ENCODE measurements at regions not wholly inside any gene's neighbourhood (a gene's known extent, or its start where the extent isn't known, plus 50 kb on each side); places are given as distances from the start of the nearest gene placed in this dataset.
"Not testable (repeated sequence)": the region's sequence is repeated elsewhere in the genome, so short reads cannot be mapped to it uniquely, and the experiment has no call there.

- H3K9me3 ChIP-seq (replicated peaks; ENCODE audit: control insufficient read depth, low read depth, low read length): no peaks in the 10 kb centered on the region
- no peak overlapping the region for H3K4me3 ChIP-seq (ENCODE audit: low read length)
- 50% methylated on average over 4 of the region's 5 CpGs for WGBS (ENCODE audit: insufficient coverage)
- no peaks in the 10 kb centered on the region for H3K36me3 ChIP-seq (ENCODE audit: control insufficient read depth, insufficient read depth, low read length)
- DNase-seq: no peak
- no peaks in the 10 kb centered on the region for H3K27me3 ChIP-seq (ENCODE audit: control insufficient read depth, insufficient read depth, low read length)
- H3K27ac ChIP-seq (ENCODE audit: low read length): no peak overlapping the region
- H3K4me1 ChIP-seq (ENCODE audit: control insufficient read depth, insufficient read depth, low read length): no peaks in the 10 kb centered on the region
These were observed 119.9 kb downstream of the ASMT start for GRCh38 chrX:1734806-1735205.

GRCh38 chrX:1741816-1742394 is 127.0 kb downstream of the ASMT start:
- DNase-seq: no peak
- no peaks in the 10 kb centered on the region for H3K4me1 ChIP-seq (ENCODE audit: control insufficient read depth, insufficient read depth, low read length)
- no peaks in the 10 kb centered on the region for H3K9me3 ChIP-seq (replicated peaks; ENCODE audit: control insufficient read depth, low read depth, low read length)
- no peaks in the 10 kb centered on the region for H3K27me3 ChIP-seq (ENCODE audit: control insufficient read depth, insufficient read depth, low read length)
- no peaks in the 10 kb centered on the region for H3K36me3 ChIP-seq (ENCODE audit: control insufficient read depth, insufficient read depth, low read length)
- H3K4me3 ChIP-seq (ENCODE audit: low read length): no peak overlapping the region
- H3K27ac ChIP-seq (ENCODE audit: low read length): no peak overlapping the region
- WGBS (ENCODE audit: insufficient coverage): 80% methylated on average over 3 of the region's 11 CpGs

- no peaks in the 10 kb centered on the region for H3K4me1 ChIP-seq (ENCODE audit: control insufficient read depth, insufficient read depth, low read length)
- H3K27me3 ChIP-seq (ENCODE audit: control insufficient read depth, insufficient read depth, low read length): no peaks in the 10 kb centered on the region
- no peak for DNase-seq
- no peak overlapping the region for H3K27ac ChIP-seq (ENCODE audit: low read length)
- no peaks in the 10 kb centered on the region for H3K9me3 ChIP-seq (replicated peaks; ENCODE audit: control insufficient read depth, low read depth, low read length)
- no peaks in the 10 kb centered on the region for H3K36me3 ChIP-seq (ENCODE audit: control insufficient read depth, insufficient read depth, low read length)
- H3K4me3 ChIP-seq (ENCODE audit: low read length): no peak overlapping the region
- WGBS (ENCODE audit: insufficient coverage): no CpG with 5 or more reads among the region's 4 CpGs
These were observed 128.2 kb downstream of the ASMT start for GRCh38 chrX:1743105-1743504.

GRCh38 chrX:1743663-1744062 is 128.8 kb downstream of the ASMT start:
- H3K36me3 ChIP-seq (ENCODE audit: control insufficient read depth, insufficient read depth, low read length): no peaks in the 10 kb centered on the region
- H3K4me3 ChIP-seq (ENCODE audit: low read length): no peak overlapping the region
- no peak overlapping the region for H3K27ac ChIP-seq (ENCODE audit: low read length)
- H3K9me3 ChIP-seq (replicated peaks; ENCODE audit: control insufficient read depth, low read depth, low read length): peaks cover 2% of the 10 kb centered on the region
- no peaks in the 10 kb centered on the region for H3K4me1 ChIP-seq (ENCODE audit: control insufficient read depth, insufficient read depth, low read length)
- WGBS (ENCODE audit: insufficient coverage): 29% methylated on average over 1 of the region's 2 CpGs
- no peaks in the 10 kb centered on the region for H3K27me3 ChIP-seq (ENCODE audit: control insufficient read depth, insufficient read depth, low read length)
- peak; percentile 4 for DNase-seq

- no peak overlapping the region for H3K4me3 ChIP-seq (ENCODE audit: low read length)
- no CpG with 5 or more reads among the region's 3 CpGs for WGBS (ENCODE audit: insufficient coverage)
- peaks cover 2% of the 10 kb centered on the region for H3K9me3 ChIP-seq (replicated peaks; ENCODE audit: control insufficient read depth, low read depth, low read length)
- H3K36me3 ChIP-seq (ENCODE audit: control insufficient read depth, insufficient read depth, low read length): no peaks in the 10 kb centered on the region
- H3K27me3 ChIP-seq (ENCODE audit: control insufficient read depth, insufficient read depth, low read length): no peaks in the 10 kb centered on the region
- DNase-seq: no peak
- H3K4me1 ChIP-seq (ENCODE audit: control insufficient read depth, insufficient read depth, low read length): no peaks in the 10 kb centered on the region
- no peak overlapping the region for H3K27ac ChIP-seq (ENCODE audit: low read length)
These were observed 133.5 kb downstream of the ASMT start for GRCh38 chrX:1748408-1748807.

GRCh38 chrX:1749499-1749898 is 134.6 kb downstream of the ASMT start:
- Histone ChIP-seq H3K9me3 (replicated peaks; ENCODE audit: control insufficient read depth, low read depth, low read length) (peaks cover 2% of the 10 kb centered on the region), H3K4me1 (ENCODE audit: control insufficient read depth, insufficient read depth, low read length) (no peaks in the 10 kb centered on the region), H3K27me3 (ENCODE audit: control insufficient read depth, insufficient read depth, low read length) (no peaks in the 10 kb centered on the region), H3K4me3 (ENCODE audit: low read length) (no peak overlapping the region), H3K27ac (ENCODE audit: low read length) (no peak overlapping the region), H3K36me3 (ENCODE audit: control insufficient read depth, insufficient read depth, low read length) (no peaks in the 10 kb centered on the region)
- WGBS (ENCODE audit: insufficient coverage): 78% methylated on average over 4 of the region's 7 CpGs
- DNase-seq: no peak

- Histone ChIP-seq H3K27me3 (ENCODE audit: control insufficient read depth, insufficient read depth, low read length) (no peaks in the 10 kb centered on the region), H3K36me3 (ENCODE audit: control insufficient read depth, insufficient read depth, low read length) (no peaks in the 10 kb centered on the region), H3K27ac (ENCODE audit: low read length) (no peak overlapping the region), H3K4me1 (ENCODE audit: control insufficient read depth, insufficient read depth, low read length) (no peaks in the 10 kb centered on the region), H3K4me3 (ENCODE audit: low read length) (no peak overlapping the region), H3K9me3 (replicated peaks; ENCODE audit: control insufficient read depth, low read depth, low read length) (peaks cover 2% of the 10 kb centered on the region)
- no peak for DNase-seq
- WGBS (ENCODE audit: insufficient coverage): 29% methylated on average over 5 of the region's 5 CpGs
These were observed 135.4 kb downstream of the ASMT start for GRCh38 chrX:1750267-1750666.

GRCh38 chrX:1751781-1752180 is 136.9 kb downstream of the ASMT start:
- no peak overlapping the region for H3K27ac ChIP-seq (ENCODE audit: low read length)
- H3K9me3 ChIP-seq (replicated peaks; ENCODE audit: control insufficient read depth, low read depth, low read length): peaks cover 2% of the 10 kb centered on the region
- H3K4me1 ChIP-seq (ENCODE audit: control insufficient read depth, insufficient read depth, low read length): no peaks in the 10 kb centered on the region
- H3K4me3 ChIP-seq (ENCODE audit: low read length): no peak overlapping the region
- DNase-seq: no peak
- H3K36me3 ChIP-seq (ENCODE audit: control insufficient read depth, insufficient read depth, low read length): no peaks in the 10 kb centered on the region
- no peaks in the 10 kb centered on the region for H3K27me3 ChIP-seq (ENCODE audit: control insufficient read depth, insufficient read depth, low read length)
- no CpG with 5 or more reads among the region's 5 CpGs for WGBS (ENCODE audit: insufficient coverage)

GRCh38 chrX:1752799-1753198 is 137.9 kb downstream of the ASMT start:
- H3K36me3 ChIP-seq (ENCODE audit: control insufficient read depth, insufficient read depth, low read length); H3K27me3 ChIP-seq (ENCODE audit: control insufficient read depth, insufficient read depth, low read length); DNase-seq; H3K4me1 ChIP-seq (ENCODE audit: control insufficient read depth, insufficient read depth, low read length); H3K4me3 ChIP-seq (ENCODE audit: low read length); H3K9me3 ChIP-seq (replicated peaks; ENCODE audit: control insufficient read depth, low read depth, low read length); H3K27ac ChIP-seq (ENCODE audit: low read length): not testable (repeated sequence)

- Histone ChIP-seq H3K9me3 (replicated peaks; ENCODE audit: control insufficient read depth, low read depth, low read length) (no peaks in the 10 kb centered on the region), H3K4me1 (ENCODE audit: control insufficient read depth, insufficient read depth, low read length) (no peaks in the 10 kb centered on the region), H3K27ac (ENCODE audit: low read length) (no peak overlapping the region), H3K36me3 (ENCODE audit: control insufficient read depth, insufficient read depth, low read length) (no peaks in the 10 kb centered on the region), H3K27me3 (ENCODE audit: control insufficient read depth, insufficient read depth, low read length) (no peaks in the 10 kb centered on the region), H3K4me3 (ENCODE audit: low read length) (no peak overlapping the region)
- 86% methylated on average over 7 of the region's 8 CpGs for WGBS (ENCODE audit: insufficient coverage)
- no peak for DNase-seq
These were observed 139.2 kb downstream of the ASMT start for GRCh38 chrX:1754077-1754476.

GRCh38 chrX:1763294-1763693 is 148.4 kb downstream of the ASMT start:
- Histone ChIP-seq H3K4me1 (ENCODE audit: control insufficient read depth, insufficient read depth, low read length) (no peaks in the 10 kb centered on the region), H3K36me3 (ENCODE audit: control insufficient read depth, insufficient read depth, low read length) (no peaks in the 10 kb centered on the region), H3K27ac (ENCODE audit: low read length) (no peak overlapping the region), H3K9me3 (replicated peaks; ENCODE audit: control insufficient read depth, low read depth, low read length) (no peaks in the 10 kb centered on the region), H3K4me3 (ENCODE audit: low read length) (no peak overlapping the region), H3K27me3 (ENCODE audit: control insufficient read depth, insufficient read depth, low read length) (peaks cover 2% of the 10 kb centered on the region)
- DNase-seq: no peak
- WGBS (ENCODE audit: insufficient coverage): no CpG with 5 or more reads among the region's 5 CpGs

Data from muscle of leg (tissue), 3 donors.